Panc1 (cell line): ENCODE measurements at regions not wholly inside any gene's neighbourhood (a gene's known extent, or its start where the extent isn't known, plus 50 kb on each side); places are given as distances from the start of the nearest gene placed in this dataset.

Experiments
- ATAC-seq: fragments of 200-7000 bp; cut with Tn5 transposase; 2 replicates; pipeline ENCODE4 v1.9.1; 2020; ENCODE audit warnings: mild to moderate bottlenecking, moderate library complexity
- BruUV-seq: library from RNA; stranded (reverse); fragments of 400-500 nt; replicated peaks from 2 replicates; lab custom pipeline; 2021; lab: Mats Ljungman, UMichigan
- CTCF ChIA-PET: fragments of 300-600 bp; sonication (Branson Sonifier 250); formaldehyde crosslinking; loops from one replicate; lab custom pipeline; 2022; ENCODE audit warnings: antibody characterized with exemption; lab: Charles Lee
- POLR2A ChIA-PET: fragments of 300-600 bp; sonication (Branson Sonifier 250); formaldehyde crosslinking; loops from one replicate; lab custom pipeline; 2022; ENCODE audit warnings: antibody characterized with exemption; lab: Charles Lee
- DNase-seq: peaks from one replicate; pipeline ENCODE4 v3.0.0-alpha.2; 2010; ENCODE audit warnings: low read depth, low spot score
- H3K27ac ChIP-seq: 2 replicates; pipeline ENCODE4 v1.5.1; 2011; ENCODE audit warnings: mild to moderate bottlenecking, low read length, inconsistent platforms
- H3K27me3 ChIP-seq: fragments of 200-500 bp; sonication (Bioruptor generic); 2 replicates; pipeline ENCODE4 v1.6.0; 2014; ENCODE audit warnings: low read length, inconsistent platforms; ENCODE audit not compliant: control insufficient read depth, insufficient read depth
- H3K36me3 ChIP-seq: fragments of 200-500 bp; sonication (Bioruptor generic); 2 replicates; pipeline ENCODE4 v1.5.1; 2014; ENCODE audit warnings: inconsistent platforms, mild to moderate bottlenecking, low read length, moderate library complexity; ENCODE audit not compliant: control insufficient read depth, insufficient read depth
- H3K4me1 ChIP-seq: 2 replicates; pipeline ENCODE4 v1.5.1; 2011; ENCODE audit warnings: inconsistent platforms, mild to moderate bottlenecking, low read length, moderate library complexity; ENCODE audit not compliant: control insufficient read depth, insufficient read depth
- H3K4me3 ChIP-seq, 2 experiments: 2 replicates each; pipeline ENCODE4 v1.5.1; 2011 to 2012; ENCODE audit warnings: low read depth in 2 of 2, low read length in 2 of 2, mild to moderate bottlenecking in 2 of 2, inconsistent platforms in 1 of 2, moderate library complexity in 1 of 2
- H3K9me3 ChIP-seq: fragments of 200-500 bp; sonication (Bioruptor generic); 2 replicates; pipeline ENCODE4 v1.5.1; 2014; ENCODE audit warnings: low read depth, mild to moderate bottlenecking, inconsistent platforms, low read length, moderate library complexity; ENCODE audit not compliant: control insufficient read depth, insufficient read depth
- CTCF ChIP-seq: fragments of 450-650 bp; IDR thresholded peaks from 2 replicates; pipeline ENCODE4 v1.5.1; 2017; ENCODE audit warnings: mild to moderate bottlenecking
- POLR2AphosphoS5 ChIP-seq: IDR thresholded peaks from 2 replicates; pipeline ENCODE4 v1.6.1; 2012; ENCODE audit warnings: mild to moderate bottlenecking, low read depth, low read length, moderate library complexity
- SIN3A ChIP-seq: IDR thresholded peaks from 2 replicates; pipeline ENCODE4 v1.6.1; 2012; ENCODE audit warnings: low read depth, mild to moderate bottlenecking, low read length, moderate library complexity, borderline replicate concordance; ENCODE audit not compliant: insufficient read depth
- TCF7L2 ChIP-seq: IDR thresholded peaks from 2 replicates; pipeline ENCODE4 v1.6.1; 2011; ENCODE audit warnings: mild to moderate bottlenecking, low read depth, low read length, inconsistent platforms
- in situ Hi-C: cut with HindIII; loops from 2 replicates; pipeline ENCODE4 v1.10.0; 2016; ENCODE audit warnings: low sequenced_read_pairs, low pct_unique_long_range_greater_than_20kb
- intact Hi-C: fragments of 100-400 bp; cut with micrococcal nuclease; formaldehyde crosslinking; loops from one replicate; pipeline ENCODE4 v1.10.0; 2022; ENCODE audit not compliant: unreplicated experiment
- TF ChIP-seq, protein P1 (sequence below), 2 experiments: IDR thresholded peaks; 2 replicates each; pipeline ENCODE4 v1.6.1; 2011 to 2012; ENCODE audit warnings: low read depth in 2 of 2, control low read depth in 1 of 2, low read length in 1 of 2, mild to moderate bottlenecking in 1 of 2, moderate library complexity in 1 of 2; ENCODE audit not compliant: insufficient read depth in 1 of 2

- intact Hi-C loops (no loop called here), in situ Hi-C loops (no loop called here)
- H3K36me3 ChIP-seq, result no peaks in the 10 kb centered on the region
- ChIA-PET CTCF (no interaction called here), POLR2A (no interaction called here)
- no peak overlapping the region for H3K4me3 ChIP-seq
- no peak for DNase-seq
- no peaks in the 10 kb centered on the region for H3K4me1 ChIP-seq
- BruUV-seq, result no TSS peak
- TF ChIP-seq TCF7L2, result no peak
- no peak for TF ChIP-seq SIN3A
- TF ChIP-seq, protein P1, sequence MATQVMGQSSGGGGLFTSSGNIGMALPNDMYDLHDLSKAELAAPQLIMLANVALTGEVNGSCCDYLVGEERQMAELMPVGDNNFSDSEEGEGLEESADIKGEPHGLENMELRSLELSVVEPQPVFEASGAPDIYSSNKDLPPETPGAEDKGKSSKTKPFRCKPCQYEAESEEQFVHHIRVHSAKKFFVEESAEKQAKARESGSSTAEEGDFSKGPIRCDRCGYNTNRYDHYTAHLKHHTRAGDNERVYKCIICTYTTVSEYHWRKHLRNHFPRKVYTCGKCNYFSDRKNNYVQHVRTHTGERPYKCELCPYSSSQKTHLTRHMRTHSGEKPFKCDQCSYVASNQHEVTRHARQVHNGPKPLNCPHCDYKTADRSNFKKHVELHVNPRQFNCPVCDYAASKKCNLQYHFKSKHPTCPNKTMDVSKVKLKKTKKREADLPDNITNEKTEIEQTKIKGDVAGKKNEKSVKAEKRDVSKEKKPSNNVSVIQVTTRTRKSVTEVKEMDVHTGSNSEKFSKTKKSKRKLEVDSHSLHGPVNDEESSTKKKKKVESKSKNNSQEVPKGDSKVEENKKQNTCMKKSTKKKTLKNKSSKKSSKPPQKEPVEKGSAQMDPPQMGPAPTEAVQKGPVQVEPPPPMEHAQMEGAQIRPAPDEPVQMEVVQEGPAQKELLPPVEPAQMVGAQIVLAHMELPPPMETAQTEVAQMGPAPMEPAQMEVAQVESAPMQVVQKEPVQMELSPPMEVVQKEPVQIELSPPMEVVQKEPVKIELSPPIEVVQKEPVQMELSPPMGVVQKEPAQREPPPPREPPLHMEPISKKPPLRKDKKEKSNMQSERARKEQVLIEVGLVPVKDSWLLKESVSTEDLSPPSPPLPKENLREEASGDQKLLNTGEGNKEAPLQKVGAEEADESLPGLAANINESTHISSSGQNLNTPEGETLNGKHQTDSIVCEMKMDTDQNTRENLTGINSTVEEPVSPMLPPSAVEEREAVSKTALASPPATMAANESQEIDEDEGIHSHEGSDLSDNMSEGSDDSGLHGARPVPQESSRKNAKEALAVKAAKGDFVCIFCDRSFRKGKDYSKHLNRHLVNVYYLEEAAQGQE (IDR thresholded peaks at IDR 0.05; ENCODE audit: insufficient read depth in 1 of 2, low read depth in 2 of 2, low read length in 1 of 2), result no peak
- no peak overlapping the region for H3K27ac ChIP-seq
- no peaks in the 10 kb centered on the region for H3K27me3 ChIP-seq
- no peak for ATAC-seq
- H3K9me3 ChIP-seq, result no peaks in the 10 kb centered on the region
Measured at GRCh38 chr9:96086936-96087571, 211.6 kb downstream of the ERCC6L2 start.

- Histone ChIP-seq H3K36me3 (no peaks in the 10 kb centered on the region), H3K4me3 (no peak overlapping the region), H3K9me3 (no peaks in the 10 kb centered on the region), H3K4me1 (no peaks in the 10 kb centered on the region), H3K27me3 (no peaks in the 10 kb centered on the region), H3K27ac (no peak overlapping the region)
- in situ Hi-C loops (no loop called here), intact Hi-C loops (no loop called here)
- ChIA-PET CTCF (no interaction called here), POLR2A (interaction anchor here (0.5 kb wide), 1 partner anchor 534 kb away, joined by 6 read pairs; no protein-coding TSS in a partner anchor)
- DNase-seq, result no peak
- no TSS peak for BruUV-seq
- ATAC-seq, result no peak
- TF ChIP-seq TCF7L2, result no peak
- TF ChIP-seq, protein P1 (IDR thresholded peaks at IDR 0.05; ENCODE audit: insufficient read depth in 1 of 2, low read depth in 2 of 2, low read length in 1 of 2), result no peak
- no peak for TF ChIP-seq CTCF
- TF ChIP-seq POLR2AphosphoS5, result no peak
- no peak for TF ChIP-seq SIN3A
Measured at GRCh38 chr9:96085491-96086143, 210.1 kb downstream of the ERCC6L2 start.
